Liver (tissue), 3 donors: ENCODE measurements at regions not wholly inside any gene's neighbourhood (a gene's known extent, or its start where the extent isn't known, plus 50 kb on each side); places are given as distances from the start of the nearest gene placed in this dataset.

Experiments
- CTCF ChIP-seq: fragments of 150-350 bp; IDR thresholded peaks from 2 replicates; pipeline ENCODE4 v1.5.1; 2017; ENCODE audit warnings: improper control_type of control experiment, low read depth, low read length; ENCODE audit not compliant: missing input control
- HNF4G ChIP-seq: IDR thresholded peaks from 2 replicates; pipeline ENCODE4 v1.6.1; 2016; ENCODE audit warnings: antibody characterized with exemption
- JUND ChIP-seq, 2 donors: IDR thresholded peaks; 2 replicates each; pipeline ENCODE4 v1.6.1; 2016; ENCODE audit warnings: antibody characterized with exemption in 2 of 2
- MAX ChIP-seq: IDR thresholded peaks from 2 replicates; pipeline ENCODE4 v1.6.1; 2016; ENCODE audit warnings: antibody characterized with exemption
- REST ChIP-seq: IDR thresholded peaks from 2 replicates; pipeline ENCODE4 v1.6.1; 2016; ENCODE audit warnings: antibody characterized with exemption, mild to moderate bottlenecking
- SP1 ChIP-seq: IDR thresholded peaks from 2 replicates; pipeline ENCODE4 v1.6.1; 2018; ENCODE audit warnings: antibody characterized with exemption, mild to moderate bottlenecking
- YY1 ChIP-seq: IDR thresholded peaks from 2 replicates; pipeline ENCODE4 v1.6.1; 2016; ENCODE audit warnings: antibody characterized with exemption, mild to moderate bottlenecking
- ZBTB33 ChIP-seq: IDR thresholded peaks from 2 replicates; pipeline ENCODE4 v1.6.1; 2016; ENCODE audit warnings: antibody characterized with exemption
- donor health status: healthy.
- donor health status: healthy.

GRCh38 chr9:89808756-89809181 is 204.0 kb downstream of the GADD45G start:
- no peak for TF ChIP-seq REST
- TF ChIP-seq CTCF, result no peak
- TF ChIP-seq HNF4G, result no peak
- no peak for TF ChIP-seq YY1
- TF ChIP-seq JUND (IDR thresholded peaks at IDR 0.05), result no peak
- no peak for TF ChIP-seq MAX
- no peak for TF ChIP-seq SP1
- no peak for TF ChIP-seq ZBTB33
